Karpas-422 (cell line): ENCODE measurements at regions not wholly inside any gene's neighbourhood (a gene's known extent, or its start where the extent isn't known, plus 50 kb on each side); places are given as distances from the start of the nearest gene placed in this dataset.
"Not testable (repeated sequence)": the region's sequence is repeated elsewhere in the genome, so short reads cannot be mapped to it uniquely, and the experiment has no call there.

Experiments
- DNase-seq: peaks from one replicate; pipeline ENCODE4 v3.0.0-alpha.2; 2015
- H2AFZ ChIP-seq: fragments of 200-600 bp; sonication (generic); 2 replicates; pipeline ENCODE4 v1.6.1; 2014; ENCODE audit warnings: antibody characterized with exemption, low read length, mixed read lengths
- H3K27ac ChIP-seq: fragments of 200-600 bp; sonication (generic); 2 replicates; pipeline ENCODE4 v1.5.1; 2014; ENCODE audit warnings: mild to moderate bottlenecking, low read length, moderate library complexity
- H3K27me3 ChIP-seq: fragments of 200-600 bp; sonication (generic); 2 replicates; pipeline ENCODE4 v1.6.1; 2014; ENCODE audit warnings: low read length, mixed read lengths
- H3K36me3 ChIP-seq: fragments of 200-600 bp; sonication (generic); 2 replicates; pipeline ENCODE4 v1.6.1; 2014; ENCODE audit warnings: low read length, mixed read lengths; ENCODE audit not compliant: insufficient read depth
- H3K4me1 ChIP-seq: fragments of 200-600 bp; sonication (generic); 2 replicates; pipeline ENCODE4 v1.6.1; 2014; ENCODE audit warnings: mild to moderate bottlenecking, low read length, mixed read lengths
- H3K4me2 ChIP-seq: fragments of 200-600 bp; sonication (generic); 2 replicates; pipeline ENCODE4 v1.6.1; 2014; ENCODE audit warnings: low read length, low read depth, mild to moderate bottlenecking; ENCODE audit not compliant: poor library complexity, severe bottlenecking
- H3K4me3 ChIP-seq: fragments of 200-600 bp; sonication (generic); 2 replicates; pipeline ENCODE4 v1.5.1; 2014; ENCODE audit warnings: mild to moderate bottlenecking, antibody characterized with exemption, low read length, mixed read lengths
- H3K79me2 ChIP-seq: fragments of 200-600 bp; sonication (generic); 2 replicates; pipeline ENCODE4 v1.6.1; 2014; ENCODE audit warnings: mild to moderate bottlenecking, low read length, mixed read lengths
- H3K9ac ChIP-seq: fragments of 200-600 bp; sonication (generic); 2 replicates; pipeline ENCODE4 v1.6.0; 2014; ENCODE audit warnings: low read length
- H3K9me2 ChIP-seq: fragments of 200-600 bp; sonication (generic), shearing (Covaris generic); replicated peaks from 2 replicates; pipeline ENCODE4 v1.6.0; 2014; ENCODE audit warnings: mild to moderate bottlenecking, low read length, moderate library complexity; ENCODE audit not compliant: insufficient read depth
- H3K9me3 ChIP-seq: fragments of 300-700, 200-600 bp; sonication (generic); 2 replicates; pipeline ENCODE4 v1.6.1; 2014; ENCODE audit warnings: low read length, mixed read lengths
- H4K20me1 ChIP-seq: fragments of 200-600 bp; sonication (generic); 2 replicates; pipeline ENCODE4 v1.6.1; 2014; ENCODE audit warnings: mild to moderate bottlenecking, antibody characterized with exemption, low read length, low read depth; ENCODE audit not compliant: insufficient read depth

GRCh38 chr5:121479337-121479736 is 372.3 kb upstream of the FTMT start:
- Histone ChIP-seq H3K27ac (no peak overlapping the region), H3K27me3 (no peaks in the 10 kb centered on the region), H3K4me3 (no peak overlapping the region), H3K9ac (no peak overlapping the region), H4K20me1 (no peaks in the 10 kb centered on the region), H3K79me2 (no peaks in the 10 kb centered on the region), H2AFZ (no peak overlapping the region), H3K36me3 (no peaks in the 10 kb centered on the region), H3K9me3 (peaks cover 7% of the 10 kb centered on the region; the same call in 1 of the 2 replicates), H3K4me1 (no peaks in the 10 kb centered on the region), H3K4me2 (no peak overlapping the region), H3K9me2 (no peaks in the 10 kb centered on the region)
- DNase-seq = no peak

DNA sequence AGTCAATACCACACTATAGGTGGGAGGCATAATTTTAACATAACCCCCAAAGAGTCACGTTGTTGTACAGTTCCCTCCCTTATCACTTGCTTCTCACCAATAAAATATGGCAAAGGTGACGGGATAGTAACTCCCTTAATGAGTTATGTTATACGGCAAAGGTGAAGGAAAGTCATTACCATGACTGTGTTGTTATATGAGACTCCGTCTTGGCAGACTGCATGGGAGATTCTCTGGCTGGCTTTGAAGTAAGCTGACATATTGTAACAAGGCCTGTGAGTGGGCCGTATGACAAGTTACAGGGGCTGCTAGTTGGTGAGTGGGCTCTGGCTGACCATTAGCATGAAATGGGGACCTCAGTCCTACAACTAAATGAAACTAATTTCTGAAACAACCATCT is 366.4 kb upstream of the FTMT start:
- no peak overlapping the region for H3K27ac ChIP-seq
- H3K4me2 ChIP-seq = no peak overlapping the region
- H3K4me3 ChIP-seq = no peak overlapping the region
- no peak overlapping the region for H3K9ac ChIP-seq
- H3K9me3 ChIP-seq = no peaks in the 10 kb centered on the region; the same call in 1 of the 2 replicates
- H3K27me3 ChIP-seq = no peaks in the 10 kb centered on the region
- no peaks in the 10 kb centered on the region for H3K9me2 ChIP-seq
- no peaks in the 10 kb centered on the region for H3K36me3 ChIP-seq
- H3K4me1 ChIP-seq = no peaks in the 10 kb centered on the region
- no peak for DNase-seq
- no peak overlapping the region for H2AFZ ChIP-seq
- H4K20me1 ChIP-seq = no peaks in the 10 kb centered on the region
- H3K79me2 ChIP-seq = no peaks in the 10 kb centered on the region

DNA sequence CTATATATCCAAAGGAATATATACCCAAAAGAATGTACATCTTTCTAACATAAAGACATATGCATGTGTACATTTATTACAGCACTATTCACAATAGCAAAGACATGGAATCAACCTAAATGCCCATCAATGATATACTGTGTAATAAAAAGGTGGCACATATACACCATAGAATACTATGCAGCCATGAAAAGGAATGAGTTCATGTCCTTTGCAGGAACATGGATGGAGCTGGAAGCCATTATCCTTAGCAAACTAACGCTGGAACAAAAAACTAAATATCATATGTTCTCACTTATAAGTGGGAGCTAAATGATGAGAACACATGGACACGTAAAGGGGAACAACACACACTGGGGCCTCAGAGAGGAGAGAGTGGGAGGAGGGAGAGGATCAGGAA is 365.7 kb upstream of the FTMT start:
- H3K4me2 ChIP-seq, H3K4me3 ChIP-seq, H4K20me1 ChIP-seq, H3K9me2 ChIP-seq, H2AFZ ChIP-seq, DNase-seq, H3K9ac ChIP-seq, H3K27ac ChIP-seq, H3K36me3 ChIP-seq, H3K27me3 ChIP-seq, H3K4me1 ChIP-seq, H3K9me3 ChIP-seq, H3K79me2 ChIP-seq: not testable (repeated sequence)

DNA sequence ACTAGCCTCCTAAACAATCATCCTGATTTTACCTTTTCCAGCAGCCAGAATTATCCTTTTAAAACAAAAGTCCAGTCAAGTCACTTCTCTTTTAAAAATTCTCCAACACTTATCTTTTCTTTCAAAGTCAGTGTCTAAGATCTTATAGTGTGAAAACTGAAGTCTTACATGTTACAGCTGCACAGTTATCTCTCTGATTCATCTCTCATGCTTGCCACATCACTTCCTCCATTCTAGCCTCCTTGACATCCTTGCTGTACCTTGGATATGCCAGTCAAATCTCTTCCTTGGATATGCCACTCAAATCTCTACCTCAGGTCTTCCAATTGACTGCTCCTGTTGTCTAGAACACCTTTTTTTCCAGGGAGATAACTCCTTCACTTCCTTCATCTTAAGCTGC is 361.7 kb upstream of the FTMT start:
- Histone ChIP-seq H4K20me1 (no peaks in the 10 kb centered on the region), H3K27me3 (no peaks in the 10 kb centered on the region), H3K9ac (no peak overlapping the region), H3K9me3 (no peaks in the 10 kb centered on the region; the same call in 1 of the 2 replicates), H3K4me1 (no peaks in the 10 kb centered on the region), H3K36me3 (no peaks in the 10 kb centered on the region), H3K4me2 (no peak overlapping the region), H2AFZ (no peak overlapping the region), H3K4me3 (no peak overlapping the region), H3K27ac (no peak overlapping the region), H3K9me2 (no peaks in the 10 kb centered on the region), H3K79me2 (no peaks in the 10 kb centered on the region)
- DNase-seq = no peak

- no peak overlapping the region for H3K27ac ChIP-seq
- H3K36me3 ChIP-seq = no peaks in the 10 kb centered on the region
- no peak overlapping the region for H3K4me3 ChIP-seq
- H3K27me3 ChIP-seq = no peaks in the 10 kb centered on the region
- H3K79me2 ChIP-seq = no peaks in the 10 kb centered on the region
- no peaks in the 10 kb centered on the region; the same call in 1 of the 2 replicates for H3K9me3 ChIP-seq
- H4K20me1 ChIP-seq = no peaks in the 10 kb centered on the region
- H3K9ac ChIP-seq = no peak overlapping the region
- no peak overlapping the region for H3K4me2 ChIP-seq
- no peak overlapping the region for H2AFZ ChIP-seq
- H3K9me2 ChIP-seq = no peaks in the 10 kb centered on the region
- no peak for DNase-seq
- H3K4me1 ChIP-seq = no peaks in the 10 kb centered on the region
Measured at GRCh38 chr5:121497176-121497575, 354.5 kb upstream of the FTMT start.

- Histone ChIP-seq H3K4me3 (no peak overlapping the region), H3K4me1 (no peaks in the 10 kb centered on the region), H3K4me2 (no peak overlapping the region), H2AFZ (no peak overlapping the region), H3K9ac (no peak overlapping the region), H3K9me3 (no peaks in the 10 kb centered on the region), H3K9me2 (no peaks in the 10 kb centered on the region), H3K36me3 (no peaks in the 10 kb centered on the region), H4K20me1 (no peaks in the 10 kb centered on the region), H3K27me3 (no peaks in the 10 kb centered on the region), H3K27ac (no peak overlapping the region), H3K79me2 (no peaks in the 10 kb centered on the region)
- no peak for DNase-seq
Measured at GRCh38 chr5:121500310-121500709, 351.4 kb upstream of the FTMT start.

DNA sequence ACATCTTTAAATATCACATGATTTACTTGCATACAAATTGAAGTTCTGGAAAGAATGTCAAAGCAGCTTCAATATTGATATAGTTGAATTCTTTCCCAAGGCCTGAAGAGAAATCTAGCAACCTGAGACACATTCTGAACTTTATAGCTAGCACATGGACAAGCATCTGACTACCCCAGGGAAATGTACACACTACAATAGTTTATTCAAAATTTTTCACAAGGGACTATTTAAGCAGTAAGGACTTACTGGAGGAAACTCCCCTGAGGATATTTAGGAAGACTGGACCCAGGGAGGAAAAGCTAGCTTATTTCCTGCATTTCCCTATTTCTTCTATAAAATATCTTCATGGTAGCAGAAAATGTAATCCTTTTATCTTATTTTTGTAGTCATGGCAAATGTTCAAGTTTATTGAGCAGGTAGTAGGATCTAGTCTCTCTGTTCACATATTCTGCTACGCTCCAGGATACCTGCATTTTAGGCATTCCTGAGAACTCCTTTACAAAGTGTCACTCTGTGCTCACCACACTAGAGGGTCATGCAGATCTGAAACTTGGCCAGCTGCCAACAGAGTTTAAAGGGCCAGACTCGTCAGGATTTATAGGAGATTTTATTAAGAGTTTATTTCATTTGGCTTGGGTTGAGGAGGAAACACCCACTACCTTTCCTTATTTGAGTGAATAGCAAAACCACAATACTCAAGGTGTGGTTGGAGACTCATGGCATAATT is 348.4 kb upstream of the FTMT start:
- no peaks in the 10 kb centered on the region for H3K27me3 ChIP-seq
- H3K4me3 ChIP-seq = no peak overlapping the region
- no peaks in the 10 kb centered on the region for H3K9me2 ChIP-seq
- no peaks in the 10 kb centered on the region for H3K36me3 ChIP-seq
- no peak overlapping the region for H3K27ac ChIP-seq
- H3K79me2 ChIP-seq = no peaks in the 10 kb centered on the region
- DNase-seq = peak; percentile 49
- no peak overlapping the region for H2AFZ ChIP-seq
- no peaks in the 10 kb centered on the region for H3K4me1 ChIP-seq
- no peaks in the 10 kb centered on the region for H3K9me3 ChIP-seq
- no peaks in the 10 kb centered on the region for H4K20me1 ChIP-seq
- no peak overlapping the region for H3K4me2 ChIP-seq
- no peak overlapping the region for H3K9ac ChIP-seq

DNA sequence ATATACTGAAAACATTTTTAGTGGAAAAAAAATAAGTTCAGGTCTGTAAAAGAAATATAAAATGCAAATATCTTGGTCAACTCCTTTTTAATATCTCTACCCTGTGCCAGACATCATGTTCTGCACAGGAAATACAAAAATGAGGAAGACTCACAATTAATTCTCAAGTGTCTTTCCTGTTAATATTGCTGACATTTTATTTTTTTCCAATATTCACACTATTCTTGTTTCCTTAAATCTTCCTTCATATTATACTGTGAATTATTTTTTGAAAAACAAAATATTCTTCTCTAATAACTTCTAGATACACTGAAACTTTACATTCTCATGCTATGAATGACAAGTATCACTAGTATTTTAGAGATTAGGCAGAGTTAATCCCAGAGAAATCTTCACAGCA is 334.7 kb upstream of the FTMT start:
- Histone ChIP-seq H3K4me3 (no peak overlapping the region), H3K27ac (no peak overlapping the region), H2AFZ (no peak overlapping the region), H3K4me2 (no peak overlapping the region), H3K9ac (no peak overlapping the region), H3K27me3 (no peaks in the 10 kb centered on the region), H3K4me1 (no peaks in the 10 kb centered on the region), H3K9me2 (no peaks in the 10 kb centered on the region), H3K36me3 (no peaks in the 10 kb centered on the region), H4K20me1 (no peaks in the 10 kb centered on the region), H3K79me2 (no peaks in the 10 kb centered on the region), H3K9me3 (peaks cover 17% of the 10 kb centered on the region)
- no peak for DNase-seq
